ENCODE measurements at regions not wholly inside any gene's neighbourhood (a gene's known extent, or its start where the extent isn't known, plus 50 kb on each side); places are given as distances from the start of the nearest gene placed in this dataset.
"Not testable (repeated sequence)": the region's sequence is repeated elsewhere in the genome, so short reads cannot be mapped to it uniquely, and the experiment has no call there.

DNA sequence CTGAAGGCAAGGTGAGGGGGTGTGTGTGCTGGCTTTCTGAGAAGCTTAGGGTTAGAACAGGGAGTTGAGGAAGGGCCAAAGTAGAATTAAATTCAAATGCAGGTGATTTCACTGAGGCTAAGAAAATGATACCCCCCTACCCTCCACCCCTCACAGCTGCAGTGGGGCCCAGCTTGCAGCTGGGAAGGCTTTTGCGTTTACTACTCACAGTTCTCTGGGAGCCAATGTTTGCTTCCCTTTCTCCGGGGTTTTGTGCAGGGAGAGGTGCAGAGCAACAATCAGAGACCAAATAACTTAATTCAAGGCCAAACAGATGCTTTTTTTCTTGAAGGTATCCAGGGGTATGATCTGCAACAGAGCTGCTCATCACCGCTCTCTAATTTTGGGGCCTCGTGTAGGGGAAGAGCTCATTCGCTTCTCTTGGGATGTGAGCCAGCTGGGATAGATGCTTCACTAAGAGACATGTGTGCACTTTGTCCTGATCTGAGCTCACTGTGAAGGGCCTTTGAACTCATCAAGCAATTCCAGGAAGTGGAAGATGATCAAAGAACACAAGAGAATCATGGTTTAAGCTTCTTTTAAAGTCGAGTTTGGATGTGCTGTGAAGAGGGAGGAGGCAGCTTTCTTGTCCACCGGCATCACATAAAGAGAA is 122.7 kb upstream of the C1GALT1C1 start:
- no peak for DNase-seq

DNA sequence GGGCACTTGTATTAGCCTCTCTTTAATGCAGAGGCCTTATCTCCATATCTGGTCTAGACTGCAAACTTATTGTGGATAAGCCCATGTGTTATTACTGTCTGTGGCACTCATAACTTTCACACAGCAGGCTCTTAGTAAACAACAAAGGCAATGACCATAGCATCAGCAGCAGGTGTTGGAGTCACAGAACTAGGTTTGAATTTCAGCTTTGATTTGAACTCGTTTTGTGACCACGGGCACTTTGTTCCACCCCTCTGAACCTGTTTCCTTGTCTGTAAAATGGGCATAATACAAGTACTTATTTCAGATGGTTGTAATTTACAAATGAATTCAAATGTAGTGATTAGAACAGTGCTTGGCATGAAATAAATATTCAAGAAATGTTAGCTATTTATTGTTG is 121.8 kb upstream of the C1GALT1C1 start:
- DNase-seq = no peak

- no peak for DNase-seq
These were observed 120.5 kb upstream of the C1GALT1C1 start for GRCh38 chrX:120750381-120750780.

- no peak for DNase-seq
These were observed 119.4 kb upstream of the C1GALT1C1 start for GRCh38 chrX:120749141-120749846.

- no peak for DNase-seq
These were observed 116.3 kb upstream of the C1GALT1C1 start for GRCh38 chrX:120746153-120746552.

- DNase-seq = no peak
These were observed 113.3 kb upstream of the C1GALT1C1 start for GRCh38 chrX:120742946-120743665.

DNA sequence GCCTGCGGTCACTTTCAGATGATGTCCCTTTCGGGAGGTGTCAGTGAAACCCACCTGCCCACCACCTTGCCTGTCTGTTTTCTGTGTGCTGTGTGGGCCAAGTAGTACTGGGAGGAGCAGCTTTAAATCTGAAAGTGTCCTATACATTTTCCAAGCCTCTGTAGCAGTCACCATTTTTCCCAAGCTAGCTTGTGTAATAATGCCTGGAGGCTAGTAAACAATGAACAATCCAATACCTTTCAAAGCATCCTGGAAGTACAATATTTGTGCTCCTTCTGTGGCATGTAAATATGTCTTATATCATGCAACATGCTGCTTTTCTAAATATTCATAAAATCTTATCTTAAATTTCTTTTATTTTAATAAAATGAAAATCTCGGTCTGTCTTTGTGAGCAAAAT is 111.6 kb upstream of the C1GALT1C1 start:
- DNase-seq = no peak

GRCh38 chrX:120740072-120740471 is 110.2 kb upstream of the C1GALT1C1 start:
- DNase-seq = no peak

DNA sequence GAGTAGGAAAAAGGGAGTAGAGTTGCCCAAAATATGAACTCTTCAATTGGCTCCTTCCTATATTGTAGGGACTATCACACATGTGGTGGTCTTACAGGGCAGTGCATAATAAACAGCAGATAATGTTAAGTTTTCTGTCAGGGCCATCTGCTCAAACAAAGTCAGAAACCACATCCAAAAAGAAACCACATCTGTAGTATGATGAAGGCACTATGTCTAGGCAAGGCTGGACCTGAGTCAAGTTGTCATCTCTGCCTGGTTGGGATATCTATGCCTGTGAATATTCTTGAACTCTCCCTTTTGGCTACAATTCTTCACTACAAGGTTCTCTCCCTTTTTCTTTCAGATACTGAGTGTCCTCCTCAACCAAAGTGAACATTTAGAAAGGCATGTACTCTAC is 109.4 kb upstream of the C1GALT1C1 start:
- DNase-seq = no peak

- no peak for DNase-seq
These were observed 107.1 kb upstream of the C1GALT1C1 start for GRCh38 chrX:120736989-120737388.

GRCh38 chrX:120735966-120736365 is 106.1 kb upstream of the C1GALT1C1 start:
- no peak for DNase-seq

DNA sequence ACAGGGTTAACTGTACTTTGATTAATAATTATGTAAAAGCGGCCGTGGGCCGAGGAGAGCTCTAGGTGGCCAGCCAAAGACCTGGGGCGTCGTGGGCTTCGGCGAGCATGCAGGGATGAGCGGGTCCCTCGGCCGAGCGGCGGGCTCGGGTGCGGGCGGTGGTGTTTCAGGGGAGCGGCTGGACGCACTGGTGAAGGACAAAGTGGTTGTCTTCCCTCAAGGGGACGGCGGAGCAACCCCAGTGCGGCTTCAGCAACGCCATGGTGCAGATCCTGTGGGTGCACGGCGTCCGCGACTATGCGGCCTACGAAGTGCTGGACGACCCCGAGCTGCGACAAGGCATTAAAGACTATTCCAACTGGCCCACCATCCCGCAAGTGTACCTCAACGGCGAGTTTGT is 103.0 kb upstream of the C1GALT1C1 start:
- DNase-seq = no peak

- no peak for DNase-seq
These were observed 102.6 kb upstream of the C1GALT1C1 start for GRCh38 chrX:120732461-120732860.

DNA sequence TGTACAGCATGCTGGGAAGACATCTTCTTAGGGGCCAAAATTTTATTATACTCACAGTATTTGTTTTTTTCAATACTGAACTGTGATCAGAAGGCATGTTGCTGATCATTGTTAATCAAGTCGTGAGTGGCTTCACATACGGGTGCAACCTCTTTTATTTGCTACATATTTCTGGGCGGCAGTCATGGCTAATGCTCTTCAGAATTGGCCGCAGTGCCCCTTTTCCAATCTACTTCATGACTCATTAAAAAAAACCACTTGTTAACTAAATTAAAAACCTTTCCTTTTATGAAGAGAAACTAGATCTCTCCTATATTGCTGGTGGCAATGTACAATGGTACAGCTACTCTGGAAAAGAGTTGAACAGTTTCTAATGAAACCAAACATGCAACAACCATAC is 101.5 kb upstream of the C1GALT1C1 start:
- DNase-seq = no peak

DNA sequence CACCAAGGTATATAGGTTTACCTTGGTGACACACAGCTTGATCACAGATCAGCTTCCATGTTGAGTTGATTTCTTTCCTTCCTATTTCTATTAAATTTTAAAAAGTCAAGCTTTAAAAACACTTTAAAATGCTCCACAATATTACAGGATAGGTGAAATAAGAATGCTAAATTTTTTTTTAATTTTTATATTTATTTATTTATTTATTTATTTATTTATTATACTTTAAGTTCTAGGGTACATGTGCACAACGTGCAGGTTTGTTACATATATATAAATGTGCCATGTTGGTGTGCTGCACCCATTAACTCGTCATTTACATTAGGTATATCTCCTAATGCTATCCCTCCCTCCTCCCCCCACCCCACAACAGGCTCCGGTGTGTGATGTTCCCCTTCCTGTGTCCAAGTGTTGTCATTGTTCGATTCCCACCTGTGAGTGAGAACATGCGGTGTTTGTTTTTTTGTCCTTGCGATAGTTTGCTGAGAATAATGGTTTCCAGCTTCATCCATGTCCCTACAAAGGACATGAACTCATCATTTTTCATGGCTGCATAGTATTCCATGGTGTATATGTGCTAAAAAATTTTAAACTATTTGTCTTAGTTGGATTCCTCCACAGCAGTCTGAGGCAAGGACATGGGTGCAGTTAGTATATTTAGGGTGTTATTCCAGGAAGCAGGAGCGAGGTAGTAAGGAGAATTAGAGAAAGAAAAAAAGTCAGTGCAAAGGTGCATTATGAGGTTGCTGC is 99.8 kb upstream of the C1GALT1C1 start:
- not testable (repeated sequence) for DNase-seq

GRCh38 chrX:120727911-120728310 is 98.1 kb upstream of the C1GALT1C1 start:
- no peak for DNase-seq

DNA sequence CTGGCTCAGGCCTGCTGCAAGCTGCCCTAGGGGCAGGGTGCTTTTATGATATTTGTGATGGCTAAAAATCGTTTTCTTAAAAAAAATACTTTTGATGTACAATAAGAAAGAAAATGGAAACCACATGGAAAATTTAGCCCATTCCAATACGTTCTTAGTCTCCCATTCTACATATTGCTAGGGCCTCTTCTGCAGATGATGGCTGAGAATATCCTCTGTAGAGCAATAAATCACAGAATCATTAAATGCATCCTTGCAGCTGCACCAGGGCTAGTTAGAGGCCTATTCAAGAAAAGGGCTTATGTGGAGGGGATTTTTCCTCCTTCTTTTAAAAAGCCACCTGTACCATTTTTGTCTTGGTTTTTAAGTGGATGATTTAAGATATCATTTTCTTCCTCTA is 97.6 kb upstream of the C1GALT1C1 start:
- no peak for DNase-seq

DNA sequence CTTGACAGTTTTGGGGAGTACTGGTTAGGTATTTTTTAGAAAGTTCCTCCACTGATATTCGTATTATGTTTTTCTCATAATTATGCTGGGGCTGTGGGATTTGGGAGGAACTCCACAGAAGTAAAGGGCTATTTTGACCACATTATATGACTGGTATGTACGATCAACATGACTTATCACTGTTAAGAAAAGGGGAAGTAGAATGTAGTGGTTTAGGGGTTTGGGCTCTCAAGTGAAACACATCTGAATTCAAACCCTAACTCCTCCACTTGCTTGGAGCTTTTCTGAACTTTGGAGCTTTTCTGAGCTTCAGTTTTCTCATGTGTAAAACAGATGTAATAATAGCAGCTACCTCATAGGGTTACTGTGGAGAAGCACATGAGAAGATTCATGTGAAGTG is 96.4 kb upstream of the C1GALT1C1 start:
- DNase-seq = no peak

DNA sequence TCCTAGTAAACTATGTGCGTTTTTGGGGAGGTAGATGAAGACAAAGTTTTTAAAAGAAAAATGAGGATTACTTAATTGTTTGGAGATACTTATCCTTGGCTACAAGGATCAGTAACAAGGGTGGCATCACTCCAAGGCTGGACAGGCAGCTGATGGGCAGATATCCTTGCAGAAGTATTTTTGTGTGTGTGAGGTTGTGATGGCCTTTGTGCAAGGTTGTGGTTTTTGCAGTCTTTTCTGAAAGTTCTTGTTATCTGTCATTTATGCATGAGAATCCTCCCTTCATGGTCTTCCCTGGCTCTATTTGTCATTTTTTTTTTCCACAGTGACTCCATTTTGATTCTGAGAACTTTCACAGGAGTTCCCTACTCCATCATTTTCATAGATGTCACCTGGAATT is 96.0 kb upstream of the C1GALT1C1 start:
- DNase-seq = no peak

DNA sequence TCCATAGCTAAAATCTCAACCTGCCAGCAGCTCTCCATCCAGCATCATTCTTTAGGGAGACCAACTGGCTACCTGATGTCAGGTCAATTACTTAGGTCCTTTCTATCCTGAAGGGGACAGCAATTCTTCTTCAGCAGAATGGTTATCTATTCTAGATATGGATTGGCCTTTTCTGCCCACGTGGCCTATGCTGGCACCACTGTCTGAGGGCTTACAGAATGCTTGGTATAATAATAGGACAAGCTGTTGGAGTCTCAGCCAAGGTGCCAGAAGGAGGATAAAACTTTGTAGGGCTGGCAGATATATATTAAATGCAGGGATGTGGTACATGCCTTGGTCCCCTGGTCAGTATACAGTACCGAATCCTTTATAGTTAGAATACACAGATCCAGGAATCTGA is 89.8 kb upstream of the C1GALT1C1 start:
- DNase-seq = no peak

DNA sequence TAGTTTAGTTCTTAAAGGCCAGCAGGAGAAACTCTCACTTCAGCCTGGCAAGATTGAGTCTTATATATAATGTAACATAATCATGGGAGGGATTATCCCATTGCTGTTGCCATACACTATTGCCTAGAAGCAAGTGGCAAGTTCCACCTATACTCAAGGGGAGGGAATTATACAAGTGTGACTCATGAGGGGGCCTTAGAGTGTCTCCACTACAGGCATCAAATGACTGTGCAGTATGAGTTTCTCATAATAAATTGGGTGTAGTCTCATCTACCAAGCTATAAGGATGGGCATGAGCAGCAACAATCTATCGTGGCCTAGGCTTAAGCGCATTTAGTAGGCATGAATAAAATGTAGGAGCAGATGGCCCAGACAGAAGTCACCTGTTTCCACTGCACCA is 89.1 kb upstream of the C1GALT1C1 start:
- DNase-seq = no peak

- DNase-seq = not testable (repeated sequence)
These were observed 72.5 kb upstream of the C1GALT1C1 start for GRCh38 chrX:120702337-120702736.

GRCh38 chrX:120697053-120697452 is 67.2 kb upstream of the C1GALT1C1 start:
- DNase-seq = no peak

Data from DMS 273 treated with DMSO at 0.1 percent for 48 hours (cell line).